ENCODE measurements at regions not wholly inside any gene's neighbourhood (a gene's known extent, or its start where the extent isn't known, plus 50 kb on each side); places are given as distances from the start of the nearest gene placed in this dataset.

- Mint-ChIP-seq H3K36me3 (ENCODE audit: low read depth) (peaks cover 47% of the 10 kb centered on the region), H3K4me1 (ENCODE audit: low read depth) (peaks cover 21% of the 10 kb centered on the region), H3K27ac (ENCODE audit: unreplicated experiment) (no peak overlapping the region), H3K9me3 (ENCODE audit: low read depth) (no peaks in the 10 kb centered on the region), H3K4me3 (ENCODE audit: unreplicated experiment) (no peak overlapping the region), H3K27me3 (ENCODE audit: low read depth) (no peaks in the 10 kb centered on the region)
- peak; percentile 60 for DNase-seq (ENCODE audit: low spot score)
- TF ChIP-seq, protein P1, sequence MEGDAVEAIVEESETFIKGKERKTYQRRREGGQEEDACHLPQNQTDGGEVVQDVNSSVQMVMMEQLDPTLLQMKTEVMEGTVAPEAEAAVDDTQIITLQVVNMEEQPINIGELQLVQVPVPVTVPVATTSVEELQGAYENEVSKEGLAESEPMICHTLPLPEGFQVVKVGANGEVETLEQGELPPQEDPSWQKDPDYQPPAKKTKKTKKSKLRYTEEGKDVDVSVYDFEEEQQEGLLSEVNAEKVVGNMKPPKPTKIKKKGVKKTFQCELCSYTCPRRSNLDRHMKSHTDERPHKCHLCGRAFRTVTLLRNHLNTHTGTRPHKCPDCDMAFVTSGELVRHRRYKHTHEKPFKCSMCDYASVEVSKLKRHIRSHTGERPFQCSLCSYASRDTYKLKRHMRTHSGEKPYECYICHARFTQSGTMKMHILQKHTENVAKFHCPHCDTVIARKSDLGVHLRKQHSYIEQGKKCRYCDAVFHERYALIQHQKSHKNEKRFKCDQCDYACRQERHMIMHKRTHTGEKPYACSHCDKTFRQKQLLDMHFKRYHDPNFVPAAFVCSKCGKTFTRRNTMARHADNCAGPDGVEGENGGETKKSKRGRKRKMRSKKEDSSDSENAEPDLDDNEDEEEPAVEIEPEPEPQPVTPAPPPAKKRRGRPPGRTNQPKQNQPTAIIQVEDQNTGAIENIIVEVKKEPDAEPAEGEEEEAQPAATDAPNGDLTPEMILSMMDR (IDR thresholded peaks at IDR 0.05): no peak
Observed at GRCh38 chr2:120984046-120984445, 248.4 kb downstream of the GLI2 start.

- Mint-ChIP-seq H3K27me3 (ENCODE audit: low read depth) (no peaks in the 10 kb centered on the region), H3K36me3 (ENCODE audit: low read depth) (peaks cover 44% of the 10 kb centered on the region), H3K27ac (ENCODE audit: unreplicated experiment) (no peak overlapping the region), H3K4me3 (ENCODE audit: unreplicated experiment) (no peak overlapping the region), H3K9me3 (ENCODE audit: low read depth) (no peaks in the 10 kb centered on the region), H3K4me1 (ENCODE audit: low read depth) (peaks cover 19% of the 10 kb centered on the region)
- TF ChIP-seq, protein P1 (IDR thresholded peaks at IDR 0.05): no peak
- DNase-seq (ENCODE audit: low spot score): peak; percentile 77
Observed at GRCh38 chr2:120984452-120985173, 248.9 kb downstream of the GLI2 start.

GRCh38 chr2:120985174-120985996 is 249.7 kb downstream of the GLI2 start:
- TF ChIP-seq, protein P1 (IDR thresholded peaks at IDR 0.05): no peak
- Mint-ChIP-seq H3K4me3 (ENCODE audit: unreplicated experiment) (no peak overlapping the region), H3K9me3 (ENCODE audit: low read depth) (no peaks in the 10 kb centered on the region), H3K27me3 (ENCODE audit: low read depth) (no peaks in the 10 kb centered on the region), H3K4me1 (ENCODE audit: low read depth) (peaks cover 19% of the 10 kb centered on the region), H3K27ac (ENCODE audit: unreplicated experiment) (no peak overlapping the region), H3K36me3 (ENCODE audit: low read depth) (peaks cover 40% of the 10 kb centered on the region)
- peak; percentile 57 for DNase-seq (ENCODE audit: low spot score)

- Mint-ChIP-seq H3K27me3 (ENCODE audit: low read depth) (no peaks in the 10 kb centered on the region), H3K27ac (ENCODE audit: unreplicated experiment) (no peak overlapping the region), H3K36me3 (ENCODE audit: low read depth) (peaks cover 46% of the 10 kb centered on the region), H3K9me3 (ENCODE audit: low read depth) (no peaks in the 10 kb centered on the region), H3K4me3 (ENCODE audit: unreplicated experiment) (no peak overlapping the region), H3K4me1 (ENCODE audit: low read depth) (peaks cover 19% of the 10 kb centered on the region)
- TF ChIP-seq, protein P1 (IDR thresholded peaks at IDR 0.05): no peak
- DNase-seq (ENCODE audit: low spot score): peak; percentile 89
Observed at GRCh38 chr2:120985997-120986651, 250.5 kb downstream of the GLI2 start.
